HepG2 (cell line): ENCODE measurements at regions not wholly inside any gene's neighbourhood (a gene's known extent, or its start where the extent isn't known, plus 50 kb on each side); places are given as distances from the start of the nearest gene placed in this dataset.

ENCODE experiments used
- FOXO4 ChIP-seq: sonication (generic); formaldehyde crosslinking; conservative IDR thresholded peaks from 2 replicates; pipeline ENCODE4 v1.8.1; 2023; ENCODE audit warnings: missing genetic modification reagents
- SIX4 ChIP-seq: sonication (generic); formaldehyde crosslinking; IDR thresholded peaks from 2 replicates; pipeline ENCODE4 v1.4.0; 2020; ENCODE audit warnings: missing genetic modification reagents
- SRY ChIP-seq: sonication (generic); formaldehyde crosslinking; IDR thresholded peaks from 2 replicates; pipeline ENCODE4 v1.8.0; 2022; ENCODE audit warnings: mild to moderate bottlenecking, missing genetic modification reagents
- ZNF335 ChIP-seq: sonication (generic); formaldehyde crosslinking; IDR thresholded peaks from 2 replicates; pipeline ENCODE4 v1.4.0; 2020; ENCODE audit warnings: missing genetic modification reagents
- ZNF597 ChIP-seq: sonication (generic); formaldehyde crosslinking; IDR thresholded peaks from 2 replicates; pipeline ENCODE4 v1.5.0; 2020; ENCODE audit warnings: missing genetic modification reagents
- ZSCAN20 ChIP-seq: sonication (generic); formaldehyde crosslinking; IDR thresholded peaks from 2 replicates; pipeline ENCODE4 v1.4.0; 2020; ENCODE audit warnings: missing genetic modification reagents, mild to moderate bottlenecking, borderline replicate concordance
- TF ChIP-seq, protein P1 (sequence below), 2 experiments: IDR thresholded peaks; 2 replicates each; pipeline ENCODE4 v1.6.1; 2011 to 2012; ENCODE audit warnings: low read length in 2 of 2, borderline replicate concordance in 1 of 2, low read depth in 1 of 2, mild to moderate bottlenecking in 1 of 2, moderate library complexity in 1 of 2
- TF ChIP-seq, protein P2 (sequence below): sonication (generic); formaldehyde crosslinking; IDR thresholded peaks from 2 replicates; pipeline ENCODE4 v1.4.0; 2020; ENCODE audit warnings: mild to moderate bottlenecking, missing genetic modification reagents

DNA sequence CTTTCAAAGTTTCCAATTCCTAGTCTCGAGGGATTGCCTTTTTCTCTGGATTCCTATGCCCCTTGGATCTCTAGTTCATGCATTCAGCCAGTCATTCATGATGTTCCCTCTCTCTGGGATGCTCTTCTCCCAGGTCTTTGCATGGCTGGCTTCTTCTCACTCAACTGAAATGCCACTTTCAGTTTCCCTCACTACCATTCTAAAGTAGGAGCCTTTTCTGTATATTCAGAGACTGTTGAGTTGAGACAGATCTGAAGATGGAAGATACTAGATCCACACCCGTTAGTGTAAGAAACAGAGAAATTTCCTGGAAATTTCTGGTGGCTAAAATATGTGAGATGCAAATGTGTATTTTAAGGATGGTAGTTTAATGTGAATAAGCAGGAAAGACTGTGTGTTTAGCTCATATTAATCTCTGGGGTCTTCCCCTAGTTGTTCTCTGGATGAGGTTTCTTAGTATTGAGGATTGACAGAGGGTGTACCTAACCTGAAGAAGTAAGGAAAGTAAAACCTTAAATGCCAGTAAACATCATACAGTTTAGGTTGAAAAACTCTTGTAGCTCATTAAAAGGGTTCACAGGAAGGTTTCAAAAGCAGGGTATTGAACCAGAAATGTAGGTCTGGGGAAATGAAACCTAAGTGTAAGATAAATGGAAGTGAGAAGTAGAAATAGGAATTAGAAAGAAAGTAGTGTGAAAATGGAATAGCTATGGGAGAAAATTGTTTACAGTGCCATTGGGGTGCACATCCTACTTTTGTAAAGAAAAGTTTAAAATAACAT is 331.3 kb downstream of the NDFIP2 start (continued):
- TF ChIP-seq, protein P1, sequence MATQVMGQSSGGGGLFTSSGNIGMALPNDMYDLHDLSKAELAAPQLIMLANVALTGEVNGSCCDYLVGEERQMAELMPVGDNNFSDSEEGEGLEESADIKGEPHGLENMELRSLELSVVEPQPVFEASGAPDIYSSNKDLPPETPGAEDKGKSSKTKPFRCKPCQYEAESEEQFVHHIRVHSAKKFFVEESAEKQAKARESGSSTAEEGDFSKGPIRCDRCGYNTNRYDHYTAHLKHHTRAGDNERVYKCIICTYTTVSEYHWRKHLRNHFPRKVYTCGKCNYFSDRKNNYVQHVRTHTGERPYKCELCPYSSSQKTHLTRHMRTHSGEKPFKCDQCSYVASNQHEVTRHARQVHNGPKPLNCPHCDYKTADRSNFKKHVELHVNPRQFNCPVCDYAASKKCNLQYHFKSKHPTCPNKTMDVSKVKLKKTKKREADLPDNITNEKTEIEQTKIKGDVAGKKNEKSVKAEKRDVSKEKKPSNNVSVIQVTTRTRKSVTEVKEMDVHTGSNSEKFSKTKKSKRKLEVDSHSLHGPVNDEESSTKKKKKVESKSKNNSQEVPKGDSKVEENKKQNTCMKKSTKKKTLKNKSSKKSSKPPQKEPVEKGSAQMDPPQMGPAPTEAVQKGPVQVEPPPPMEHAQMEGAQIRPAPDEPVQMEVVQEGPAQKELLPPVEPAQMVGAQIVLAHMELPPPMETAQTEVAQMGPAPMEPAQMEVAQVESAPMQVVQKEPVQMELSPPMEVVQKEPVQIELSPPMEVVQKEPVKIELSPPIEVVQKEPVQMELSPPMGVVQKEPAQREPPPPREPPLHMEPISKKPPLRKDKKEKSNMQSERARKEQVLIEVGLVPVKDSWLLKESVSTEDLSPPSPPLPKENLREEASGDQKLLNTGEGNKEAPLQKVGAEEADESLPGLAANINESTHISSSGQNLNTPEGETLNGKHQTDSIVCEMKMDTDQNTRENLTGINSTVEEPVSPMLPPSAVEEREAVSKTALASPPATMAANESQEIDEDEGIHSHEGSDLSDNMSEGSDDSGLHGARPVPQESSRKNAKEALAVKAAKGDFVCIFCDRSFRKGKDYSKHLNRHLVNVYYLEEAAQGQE (IDR thresholded peaks at IDR 0.05; ENCODE audit: borderline replicate concordance in 1 of 2, low read depth in 1 of 2, low read length in 2 of 2): no peak
- TF ChIP-seq ZNF597 (CRISPR knock-in tag): no peak
- TF ChIP-seq ZSCAN20 (CRISPR knock-in tag): no peak
- no peak for TF ChIP-seq FOXO4 (CRISPR knock-in tag)
- TF ChIP-seq, protein P2, sequence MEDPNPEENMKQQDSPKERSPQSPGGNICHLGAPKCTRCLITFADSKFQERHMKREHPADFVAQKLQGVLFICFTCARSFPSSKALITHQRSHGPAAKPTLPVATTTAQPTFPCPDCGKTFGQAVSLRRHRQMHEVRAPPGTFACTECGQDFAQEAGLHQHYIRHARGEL (CRISPR knock-in tag): no peak
- TF ChIP-seq SIX4: no peak
- TF ChIP-seq SRY (CRISPR knock-in tag): no peak
- no peak for TF ChIP-seq ZNF335
